ENCODE measurements at regions not wholly inside any gene's neighbourhood (a gene's known extent, or its start where the extent isn't known, plus 50 kb on each side); places are given as distances from the start of the nearest gene placed in this dataset.

DNA sequence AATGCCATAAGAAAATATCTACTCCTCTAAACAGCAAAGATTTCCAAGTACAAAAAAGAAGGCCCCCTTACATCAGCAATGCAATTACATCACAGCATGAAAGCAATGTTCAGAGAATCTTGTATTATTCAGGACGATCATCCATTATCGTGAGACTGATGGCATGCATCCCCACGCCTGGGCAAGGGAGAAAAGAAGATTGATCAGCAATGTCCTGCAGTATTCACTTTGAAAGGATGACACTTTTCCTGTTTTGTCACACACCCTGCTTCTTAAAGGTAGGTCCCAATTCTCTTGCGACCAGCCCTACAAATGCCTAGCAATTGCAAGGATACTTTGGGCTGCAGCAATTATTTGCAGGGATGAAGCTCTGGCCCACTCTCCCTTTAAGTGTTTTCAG is 108.7 kb downstream of the TOMM20 start:
- Histone ChIP-seq H3K27ac (ENCODE audit: low read depth in 2 of 2, low read length in 1 of 2) (no peak overlapping the region), H2AFZ (ENCODE audit: low read depth) (no peak overlapping the region), H3K9me3 (no peaks in the 10 kb centered on the region), H3K36me3 (replicated peaks in 1 of 2; ENCODE audit: control insufficient read depth in 1 of 2, insufficient read depth in 2 of 2, low read length in 1 of 2) (peaks cover 0 to 3% of the 10 kb centered on the region in 2 experiments), H4K20me1 (ENCODE audit: insufficient read depth) (no peaks in the 10 kb centered on the region), H3K4me3 (ENCODE audit: low read depth in 2 of 2, low read length in 1 of 2) (no peak overlapping the region), H3K9ac (no peak overlapping the region), H3F3A (replicated peaks; ENCODE audit: insufficient read depth) (peaks cover 8% of the 10 kb centered on the region), H3K4me2 (no peak overlapping the region), H3K4me1 (ENCODE audit: control insufficient read depth in 1 of 2, insufficient read depth in 2 of 2, low read depth in 1 of 2, low read length in 1 of 2) (no peaks in the 10 kb centered on the region; a peak in 1 of 4 replicates), H3K9me2 (no peaks in the 10 kb centered on the region), H3K79me2 (ENCODE audit: insufficient read depth) (no peaks in the 10 kb centered on the region), H3K27me3 (ENCODE audit: insufficient read depth) (no peaks in the 10 kb centered on the region)
- POLR2A ChIA-PET = no interaction called here
- 95% methylated on average over 4 of the region's 4 CpGs for WGBS (ENCODE audit: low lambda C conversion rate)
- CTCF ChIA-PET = no interaction called here
- no peak for TF ChIP-seq TEAD4 (IDR thresholded peaks at IDR 0.05; ENCODE audit: borderline replicate concordance, insufficient read depth)
- TF ChIP-seq JUND (IDR thresholded peaks at IDR 0.05) = no peak
- TF ChIP-seq, protein P1, sequence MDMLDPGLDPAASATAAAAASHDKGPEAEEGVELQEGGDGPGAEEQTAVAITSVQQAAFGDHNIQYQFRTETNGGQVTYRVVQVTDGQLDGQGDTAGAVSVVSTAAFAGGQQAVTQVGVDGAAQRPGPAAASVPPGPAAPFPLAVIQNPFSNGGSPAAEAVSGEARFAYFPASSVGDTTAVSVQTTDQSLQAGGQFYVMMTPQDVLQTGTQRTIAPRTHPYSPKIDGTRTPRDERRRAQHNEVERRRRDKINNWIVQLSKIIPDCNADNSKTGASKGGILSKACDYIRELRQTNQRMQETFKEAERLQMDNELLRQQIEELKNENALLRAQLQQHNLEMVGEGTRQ (IDR thresholded peaks at IDR 0.05; ENCODE audit: borderline replicate concordance, low read depth, low read length) = no peak
- TF ChIP-seq, protein P2, sequence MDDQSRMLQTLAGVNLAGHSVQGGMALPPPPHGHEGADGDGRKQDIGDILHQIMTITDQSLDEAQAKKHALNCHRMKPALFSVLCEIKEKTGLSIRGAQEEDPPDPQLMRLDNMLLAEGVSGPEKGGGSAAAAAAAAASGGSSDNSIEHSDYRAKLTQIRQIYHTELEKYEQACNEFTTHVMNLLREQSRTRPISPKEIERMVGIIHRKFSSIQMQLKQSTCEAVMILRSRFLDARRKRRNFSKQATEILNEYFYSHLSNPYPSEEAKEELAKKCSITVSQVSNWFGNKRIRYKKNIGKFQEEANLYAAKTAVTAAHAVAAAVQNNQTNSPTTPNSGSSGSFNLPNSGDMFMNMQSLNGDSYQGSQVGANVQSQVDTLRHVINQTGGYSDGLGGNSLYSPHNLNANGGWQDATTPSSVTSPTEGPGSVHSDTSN (IDR thresholded peaks at IDR 0.05) = no peak
- DNase-seq = no peak

DNA sequence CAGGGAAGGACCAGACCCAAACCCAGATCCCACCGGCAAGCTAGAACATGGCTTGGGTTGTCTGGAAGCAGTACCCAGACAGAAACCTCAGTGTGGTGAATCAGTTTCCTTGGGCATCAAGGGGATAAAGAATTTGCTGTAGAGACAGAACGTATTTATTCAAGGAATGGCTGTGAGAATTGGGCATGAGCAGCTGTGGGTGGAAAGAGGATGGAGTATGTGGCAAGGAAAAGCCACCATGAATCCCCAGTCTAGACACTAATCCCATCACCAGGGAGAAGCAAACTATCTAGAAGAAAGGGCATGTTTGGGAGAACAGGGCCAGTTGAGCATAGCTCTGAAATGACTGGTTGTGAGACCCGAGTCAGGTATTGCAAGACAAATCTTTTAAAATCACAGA is 109.2 kb downstream of the TOMM20 start:
- H3K4me3 ChIP-seq (ENCODE audit: low read depth in 2 of 2, low read length in 1 of 2) = no peak overlapping the region
- POLR2A ChIA-PET = no interaction called here
- H3K36me3 ChIP-seq (replicated peaks in 1 of 2; ENCODE audit: control insufficient read depth in 1 of 2, insufficient read depth in 2 of 2, low read length in 1 of 2) = peaks cover 0 to 3% of the 10 kb centered on the region in 2 experiments
- H3K27me3 ChIP-seq (ENCODE audit: insufficient read depth) = no peaks in the 10 kb centered on the region
- no peaks in the 10 kb centered on the region for H3K9me2 ChIP-seq
- peaks cover 8% of the 10 kb centered on the region for H3F3A ChIP-seq (replicated peaks; ENCODE audit: insufficient read depth)
- no peak for DNase-seq
- CTCF ChIA-PET = no interaction called here
- no peak overlapping the region for H2AFZ ChIP-seq (ENCODE audit: low read depth)
- TF ChIP-seq, protein P3, sequence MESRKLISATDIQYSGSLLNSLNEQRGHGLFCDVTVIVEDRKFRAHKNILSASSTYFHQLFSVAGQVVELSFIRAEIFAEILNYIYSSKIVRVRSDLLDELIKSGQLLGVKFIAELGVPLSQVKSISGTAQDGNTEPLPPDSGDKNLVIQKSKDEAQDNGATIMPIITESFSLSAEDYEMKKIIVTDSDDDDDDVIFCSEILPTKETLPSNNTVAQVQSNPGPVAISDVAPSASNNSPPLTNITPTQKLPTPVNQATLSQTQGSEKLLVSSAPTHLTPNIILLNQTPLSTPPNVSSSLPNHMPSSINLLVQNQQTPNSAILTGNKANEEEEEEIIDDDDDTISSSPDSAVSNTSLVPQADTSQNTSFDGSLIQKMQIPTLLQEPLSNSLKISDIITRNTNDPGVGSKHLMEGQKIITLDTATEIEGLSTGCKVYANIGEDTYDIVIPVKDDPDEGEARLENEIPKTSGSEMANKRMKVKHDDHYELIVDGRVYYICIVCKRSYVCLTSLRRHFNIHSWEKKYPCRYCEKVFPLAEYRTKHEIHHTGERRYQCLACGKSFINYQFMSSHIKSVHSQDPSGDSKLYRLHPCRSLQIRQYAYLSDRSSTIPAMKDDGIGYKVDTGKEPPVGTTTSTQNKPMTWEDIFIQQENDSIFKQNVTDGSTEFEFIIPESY (IDR thresholded peaks at IDR 0.05; ENCODE audit: borderline replicate concordance, low read depth) = no peak
- TF ChIP-seq SIN3A (IDR thresholded peaks at IDR 0.05; ENCODE audit: borderline replicate concordance, low read depth, low read length) = no peak
- TF ChIP-seq YY1 (IDR thresholded peaks at IDR 0.05; ENCODE audit: low read depth) = no peak
- TF ChIP-seq TEAD4 (IDR thresholded peaks at IDR 0.05; ENCODE audit: borderline replicate concordance, insufficient read depth) = no peak
- no peak for TF ChIP-seq TAF1 (IDR thresholded peaks at IDR 0.05; ENCODE audit: borderline replicate concordance, low read depth, low read length)
- no peak overlapping the region for H3K4me2 ChIP-seq
- H3K9me3 ChIP-seq = no peaks in the 10 kb centered on the region
- no peaks in the 10 kb centered on the region for H3K79me2 ChIP-seq (ENCODE audit: insufficient read depth)
- no peak overlapping the region for H3K27ac ChIP-seq (ENCODE audit: low read depth in 2 of 2, low read length in 1 of 2)
- no peaks in the 10 kb centered on the region for H4K20me1 ChIP-seq (ENCODE audit: insufficient read depth)
- 96% methylated on average over 3 of the region's 3 CpGs for WGBS (ENCODE audit: low lambda C conversion rate)
- H3K9ac ChIP-seq = no peak overlapping the region
- H3K4me1 ChIP-seq (ENCODE audit: control insufficient read depth in 1 of 2, insufficient read depth in 2 of 2, low read depth in 1 of 2, low read length in 1 of 2) = no peaks in the 10 kb centered on the region; a peak in 1 of 4 replicates

All from SK-N-SH (cell line).